ENCODE measurements at regions not wholly inside any gene's neighbourhood (a gene's known extent, or its start where the extent isn't known, plus 50 kb on each side); places are given as distances from the start of the nearest gene placed in this dataset.

DNA sequence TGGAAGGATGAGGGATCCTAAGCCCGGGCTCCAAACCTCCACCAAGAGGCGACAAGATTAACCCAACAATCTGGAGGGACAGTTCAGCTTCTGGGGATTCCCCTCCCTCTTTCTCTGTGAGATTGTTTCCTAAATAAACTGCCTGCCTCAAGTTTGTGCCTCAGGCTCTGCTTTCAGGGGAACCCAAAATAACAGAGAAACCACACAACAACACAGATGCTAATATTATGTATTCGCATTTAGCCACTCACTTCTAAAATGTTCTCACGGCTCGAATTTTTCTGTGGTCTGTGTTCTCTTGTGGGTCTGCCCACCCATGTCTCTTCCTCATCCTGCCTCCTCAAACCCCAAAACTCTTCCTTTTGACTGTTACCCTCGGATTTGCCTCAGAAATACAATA is 1381.1 kb upstream of the SLC10A2 start:
- BruUV-seq (replicated peaks), result no TSS peak
- no peak overlapping the region for H3K18ac ChIP-seq (ENCODE audit: low read depth, low read length)
- no peak overlapping the region for H3K27ac ChIP-seq (ENCODE audit: insufficient read depth, low read length)
- H3K27me3 ChIP-seq (ENCODE audit: control insufficient read depth, insufficient read depth, low read length), result no peaks in the 10 kb centered on the region
- POLR2A ChIA-PET (ENCODE audit: unreplicated experiment), result no interaction called here
- H3K36me3 ChIP-seq (ENCODE audit: control insufficient read depth, insufficient read depth, low read length), result no peaks in the 10 kb centered on the region
- no peak overlapping the region for H3K14ac ChIP-seq (replicated peaks; ENCODE audit: low read depth, low read length)
- no peak overlapping the region for H2AK5ac ChIP-seq (ENCODE audit: low read depth, low read length)
- no peak overlapping the region for H2AFZ ChIP-seq (replicated peaks; ENCODE audit: low read length, poor library complexity)
- H3K4ac ChIP-seq (ENCODE audit: low read depth, low read length), result no peak overlapping the region
- TF ChIP-seq FOS (IDR thresholded peaks at IDR 0.05; ENCODE audit: low read depth, low read length) (no peak), CEBPB (IDR thresholded peaks at IDR 0.05; ENCODE audit: low read depth, low read length) (no peak), RAD21 (IDR thresholded peaks at IDR 0.05; ENCODE audit: low read length) (no peak), POLR2A (IDR thresholded peaks at IDR 0.05; ENCODE audit: low read depth, low read length) (no peak), SMC3 (IDR thresholded peaks at IDR 0.05; ENCODE audit: low read depth, low read length) (no peak), CHD1 (IDR thresholded peaks at IDR 0.05; ENCODE audit: low read depth, low read length) (no peak), MXI1 (IDR thresholded peaks at IDR 0.05; ENCODE audit: borderline replicate concordance, low read depth, low read length) (no peak), BHLHE40 (IDR thresholded peaks at IDR 0.05; ENCODE audit: low read depth, low read length) (no peak), USF2 (IDR thresholded peaks at IDR 0.05; ENCODE audit: low read depth, low read length) (no peak), MAFK (IDR thresholded peaks at IDR 0.05; ENCODE audit: low read depth, low read length) (no peak), MAZ (IDR thresholded peaks at IDR 0.05; ENCODE audit: borderline replicate concordance, low read depth, low read length) (no peak), RFX5 (IDR thresholded peaks at IDR 0.05; ENCODE audit: low read depth, low read length) (no peak), NFE2L2 (IDR thresholded peaks at IDR 0.05; ENCODE audit: low read depth, low read length) (no peak), RCOR1 (IDR thresholded peaks at IDR 0.05; ENCODE audit: insufficient replicate concordance, low read length) (no peak), ELK1 (IDR thresholded peaks at IDR 0.05; ENCODE audit: borderline replicate concordance, low read depth, low read length) (no peak)
- TF ChIP-seq, protein P1, sequence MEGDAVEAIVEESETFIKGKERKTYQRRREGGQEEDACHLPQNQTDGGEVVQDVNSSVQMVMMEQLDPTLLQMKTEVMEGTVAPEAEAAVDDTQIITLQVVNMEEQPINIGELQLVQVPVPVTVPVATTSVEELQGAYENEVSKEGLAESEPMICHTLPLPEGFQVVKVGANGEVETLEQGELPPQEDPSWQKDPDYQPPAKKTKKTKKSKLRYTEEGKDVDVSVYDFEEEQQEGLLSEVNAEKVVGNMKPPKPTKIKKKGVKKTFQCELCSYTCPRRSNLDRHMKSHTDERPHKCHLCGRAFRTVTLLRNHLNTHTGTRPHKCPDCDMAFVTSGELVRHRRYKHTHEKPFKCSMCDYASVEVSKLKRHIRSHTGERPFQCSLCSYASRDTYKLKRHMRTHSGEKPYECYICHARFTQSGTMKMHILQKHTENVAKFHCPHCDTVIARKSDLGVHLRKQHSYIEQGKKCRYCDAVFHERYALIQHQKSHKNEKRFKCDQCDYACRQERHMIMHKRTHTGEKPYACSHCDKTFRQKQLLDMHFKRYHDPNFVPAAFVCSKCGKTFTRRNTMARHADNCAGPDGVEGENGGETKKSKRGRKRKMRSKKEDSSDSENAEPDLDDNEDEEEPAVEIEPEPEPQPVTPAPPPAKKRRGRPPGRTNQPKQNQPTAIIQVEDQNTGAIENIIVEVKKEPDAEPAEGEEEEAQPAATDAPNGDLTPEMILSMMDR (conservative IDR thresholded peaks at IDR 0.05; ENCODE audit: low read depth, low read length), result no peak
- H3K9me3 ChIP-seq (ENCODE audit: control insufficient read depth, insufficient read depth, low read length), result no peaks in the 10 kb centered on the region; the same call in 1 of the 2 replicates
- no peak overlapping the region for H2AK9ac ChIP-seq (replicated peaks; ENCODE audit: low read depth, low read length, poor library complexity)
- no peaks in the 10 kb centered on the region for H3K4me1 ChIP-seq (ENCODE audit: control insufficient read depth, insufficient read depth, low read length)
- no peaks in the 10 kb centered on the region for H3K9me1 ChIP-seq (ENCODE audit: insufficient read depth, low read length)
- H4K20me1 ChIP-seq (ENCODE audit: insufficient read depth, low read length), result no peaks in the 10 kb centered on the region
- H3K79me1 ChIP-seq (ENCODE audit: low read depth in 1 of 2, low read length in 2 of 2), result no peaks in the 10 kb centered on the region
- H3K23ac ChIP-seq (ENCODE audit: low read depth, low read length), result no peak overlapping the region
- WGBS, 2 experiments (ENCODE audit: extremely low coverage in 2 of 2, insufficient read length in 1 of 2), result 86% methylated on average over 3 of the region's 6 CpGs; no CpG with 5 or more reads in 1 of the 2 experiments
- CTCF ChIA-PET, result no interaction called here
- H3K9ac ChIP-seq (ENCODE audit: low read depth, low read length), result no peak overlapping the region
- no peak for ATAC-seq (ENCODE audit: low read depth)
- no peak overlapping the region for H3K4me3 ChIP-seq (ENCODE audit: insufficient read depth, low read depth, low read length)
- H4K91ac ChIP-seq (ENCODE audit: insufficient read depth, low read depth, low read length), result no peak overlapping the region
- no peak overlapping the region for H2BK20ac ChIP-seq (ENCODE audit: low read depth, low read length)
- no peak overlapping the region for H4K8ac ChIP-seq (ENCODE audit: low read depth in 2 of 2, low read length in 2 of 2)
- no peak overlapping the region for H2BK120ac ChIP-seq (ENCODE audit: low read depth, low read length)
- in situ Hi-C loops (cut with MboI; ENCODE audit: low sequenced_read_pairs), result no loop called here
- no peak overlapping the region for H2BK15ac ChIP-seq (ENCODE audit: low read depth, low read length)
- H4K5ac ChIP-seq (ENCODE audit: low read depth, low read length), result no peak overlapping the region
- intact Hi-C loops (cut with micrococcal nuclease), result no loop called here
- no peak overlapping the region for H3K4me2 ChIP-seq (ENCODE audit: low read depth, low read length)
- dilution Hi-C loops (cut with HindIII; ENCODE audit: low sequenced_read_pairs, unreplicated experiment), result no loop called here
- H3K56ac ChIP-seq (ENCODE audit: extremely low read depth, insufficient read depth, low read length), result no peak overlapping the region
- no peak overlapping the region for H2BK5ac ChIP-seq (ENCODE audit: low read depth, low read length, poor library complexity, severe bottlenecking)
- DNase-seq, result no peak

Data from IMR-90 (cell line).